ENCODE measurements at regions not wholly inside any gene's neighbourhood (a gene's known extent, or its start where the extent isn't known, plus 50 kb on each side); places are given as distances from the start of the nearest gene placed in this dataset.

- TF ChIP-seq RXRA (CRISPR knock-in tag; IDR thresholded peaks at IDR 0.05) (no peak), CTCF (CRISPR knock-in tag; IDR thresholded peaks at IDR 0.05) (no peak), NCOA1 (CRISPR knock-in tag; IDR thresholded peaks at IDR 0.05) (no peak), HMGXB4 (CRISPR knock-in tag; IDR thresholded peaks at IDR 0.05; ENCODE audit: borderline replicate concordance in 1 of 2, low read depth in 1 of 2) (no peak), IRF9 (CRISPR knock-in tag; IDR thresholded peaks at IDR 0.05; ENCODE audit: borderline replicate concordance) (no peak), ZNF510 (CRISPR knock-in tag; IDR thresholded peaks at IDR 0.05; ENCODE audit: low read depth) (no peak), ADNP (CRISPR knock-in tag; IDR thresholded peaks at IDR 0.05) (no peak), SP2 (CRISPR knock-in tag; IDR thresholded peaks at IDR 0.05) (no peak), ZNF569 (CRISPR knock-in tag; IDR thresholded peaks at IDR 0.05; ENCODE audit: borderline replicate concordance) (no peak), POLR2A (IDR thresholded peaks at IDR 0.05; ENCODE audit: insufficient read depth in 1 of 2, low read depth in 2 of 2, low read length in 2 of 2) (no peak), ZNF615 (CRISPR knock-in tag; IDR thresholded peaks at IDR 0.05; ENCODE audit: borderline replicate concordance) (no peak), NFATC3 (CRISPR knock-in tag; IDR thresholded peaks at IDR 0.05) (no peak), NR0B2 (CRISPR knock-in tag; IDR thresholded peaks at IDR 0.05) (no peak), ZNF670 (CRISPR knock-in tag; IDR thresholded peaks at IDR 0.05; ENCODE audit: borderline replicate concordance) (no peak)
Observed at GRCh38 chr17:77594416-77595209, 363.9 kb upstream of the TNRC6C start.

All from HepG2 (cell line).